ENCODE measurements at regions not wholly inside any gene's neighbourhood (a gene's known extent, or its start where the extent isn't known, plus 50 kb on each side); places are given as distances from the start of the nearest gene placed in this dataset.

DNA sequence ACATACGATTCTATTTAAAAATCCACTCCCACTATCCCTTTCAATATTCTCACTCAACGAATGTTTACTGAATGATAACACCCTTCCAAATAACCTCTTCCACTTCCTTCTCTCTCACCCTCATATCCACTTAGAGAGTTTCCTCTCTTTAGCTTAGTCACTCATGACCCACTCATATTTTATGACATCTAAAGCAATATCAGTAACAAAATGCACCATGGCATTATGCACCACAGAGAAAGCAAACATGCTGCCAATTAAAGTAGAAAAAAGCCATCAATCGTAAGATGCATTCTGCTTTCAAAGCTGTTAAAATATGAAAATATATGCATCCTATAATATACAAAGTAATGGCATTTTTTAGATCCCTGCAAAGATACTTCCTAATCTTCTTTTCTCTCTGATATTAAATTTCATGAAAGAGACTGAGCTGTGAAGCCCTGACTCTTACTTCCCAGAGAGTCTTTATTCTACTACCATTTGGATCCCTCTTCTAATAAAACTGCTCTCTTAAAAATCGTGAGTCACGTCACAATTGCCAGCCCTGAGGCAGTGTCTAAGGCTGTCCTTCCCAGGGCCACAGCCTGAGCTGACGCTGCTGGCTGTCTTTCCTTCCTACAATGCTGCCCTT lies 283.0 kb upstream of the KLF6 start:
- no peak for TF ChIP-seq CTCF (IDR thresholded peaks at IDR 0.05 in 4 of 5, conservative IDR thresholded peaks at IDR 0.05 in 1 of 5)
- no peak for TF ChIP-seq POLR2A (IDR thresholded peaks at IDR 0.05)
